CD14-positive monocyte (primary cell): ENCODE measurements at regions not wholly inside any gene's neighbourhood (a gene's known extent, or its start where the extent isn't known, plus 50 kb on each side); places are given as distances from the start of the nearest gene placed in this dataset.

Experiments
- DNase-seq, 3 donors: peaks; one replicate each; pipeline ENCODE4 v3.0.0-alpha.2; 2011 to 2022
- H2AFZ ChIP-seq: 2 replicates; pipeline ENCODE4 v1.6.0; 2012; ENCODE audit warnings: mild to moderate bottlenecking, low read depth, low read length, inconsistent platforms; ENCODE audit not compliant: insufficient read depth, poor library complexity, severe bottlenecking
- H3K27ac ChIP-seq, 2 donors: 1 replicate in 1 of 2; 2 replicates in 1 of 2; pipeline ENCODE4 v1.5.1; 2012 to 2013; ENCODE audit warnings: low read length in 2 of 2, control low read depth in 1 of 2, inconsistent platforms in 1 of 2, low read depth in 1 of 2, mild to moderate bottlenecking in 1 of 2
- H3K27me3 ChIP-seq, 2 donors: one replicate each; pipeline versions ENCODE4 v1.6.0 to v1.6.1; 2011 to 2013; ENCODE audit warnings: low read length in 2 of 2; ENCODE audit not compliant: control insufficient read depth in 2 of 2, insufficient read depth in 2 of 2
- H3K36me3 ChIP-seq, 2 donors: replicated peaks in 1 of 2; 1 replicate in 1 of 2; 2 replicates in 1 of 2; pipeline versions ENCODE4 v1.5.1 to v1.6.1; 2012 to 2013; ENCODE audit warnings: low read length in 2 of 2, control low read depth in 1 of 2, inconsistent platforms in 1 of 2, mild to moderate bottlenecking in 1 of 2; ENCODE audit not compliant: insufficient read depth in 2 of 2, control insufficient read depth in 1 of 2
- H3K4me1 ChIP-seq, 2 donors: 1 replicate in 1 of 2; 2 replicates in 1 of 2; pipeline versions ENCODE4 v1.5.1 to v1.6.1; 2012 to 2013; ENCODE audit warnings: low read length in 2 of 2, control low read depth in 1 of 2, inconsistent platforms in 1 of 2, mild to moderate bottlenecking in 1 of 2, moderate library complexity in 1 of 2; ENCODE audit not compliant: insufficient read depth in 2 of 2, control insufficient read depth in 1 of 2
- H3K4me2 ChIP-seq: replicated peaks from 2 replicates; pipeline ENCODE3; 2012; ENCODE audit warnings: low read length, moderate library complexity, mild to moderate bottlenecking; ENCODE audit not compliant: poor library complexity, severe bottlenecking; ENCODE audit errors: extremely low read depth
- H3K4me3 ChIP-seq, 3 experiments: fragments of 200-600 bp in 1 of 3; sonication (generic) in 1 of 3; replicated peaks in 1 of 3; 1 replicate in 2 of 3; 2 replicates in 1 of 3; pipeline ENCODE4 v1.5.1; 2011 to 2013; ENCODE audit warnings: low read length in 3 of 3, mild to moderate bottlenecking in 3 of 3, control low read depth in 2 of 3, low read depth in 2 of 3, inconsistent platforms in 1 of 3, moderate library complexity in 1 of 3
- H3K79me2 ChIP-seq: 2 replicates; pipeline ENCODE4 v1.6.0; 2012; ENCODE audit warnings: mild to moderate bottlenecking, control low read depth, inconsistent platforms, low read length, moderate library complexity; ENCODE audit not compliant: insufficient read depth
- H3K9ac ChIP-seq: 2 replicates; pipeline ENCODE4 v1.6.0; 2017; ENCODE audit warnings: low read length, mild to moderate bottlenecking; ENCODE audit not compliant: insufficient read depth, poor library complexity, severe bottlenecking
- H3K9me3 ChIP-seq, 2 donors: replicated peaks in 1 of 2; 1 replicate in 1 of 2; 2 replicates in 1 of 2; pipeline versions ENCODE4 v1.5.1 to v1.6.1; 2012 to 2013; ENCODE audit warnings: low read length in 2 of 2, control low read depth in 1 of 2; ENCODE audit not compliant: control insufficient read depth in 1 of 2, insufficient read depth in 1 of 2
- H4K20me1 ChIP-seq: 2 replicates; pipeline ENCODE4 v1.6.0; 2012; ENCODE audit warnings: mild to moderate bottlenecking, low read length, control low read depth, moderate library complexity; ENCODE audit not compliant: insufficient read depth
- H3K27ac Mint-ChIP-seq, 7 donors: one replicate each; pipeline ENCODE4 v1.8.0; 2020; ENCODE audit warnings: mild to moderate bottlenecking in 7 of 7, mixed read lengths in 7 of 7, moderate library complexity in 6 of 7, inconsistent platforms in 2 of 7
- H3K27me3 Mint-ChIP-seq, 3 donors: one replicate each; pipeline ENCODE4 v1.8.0; 2021 to 2022; ENCODE audit warnings: low read depth in 3 of 3, mild to moderate bottlenecking in 3 of 3, mixed read lengths in 3 of 3, moderate library complexity in 3 of 3, inconsistent platforms in 1 of 3
- H3K36me3 Mint-ChIP-seq, 2 donors: one replicate each; pipeline ENCODE4 v1.8.0; 2020; ENCODE audit warnings: mixed read lengths in 2 of 2, inconsistent platforms in 1 of 2, mild to moderate bottlenecking in 1 of 2
- H3K4me1 Mint-ChIP-seq: one replicate; pipeline ENCODE4 v1.8.0; 2020; ENCODE audit warnings: mild to moderate bottlenecking, mixed read lengths
- H3K4me3 Mint-ChIP-seq, 2 donors: one replicate each; pipeline ENCODE4 v1.8.0; 2020; ENCODE audit warnings: mild to moderate bottlenecking in 2 of 2, mixed read lengths in 2 of 2, moderate library complexity in 1 of 2
- H3K9me3 Mint-ChIP-seq, 7 donors: one replicate each; pipeline ENCODE4 v1.8.0; 2020 to 2022; ENCODE audit warnings: mixed read lengths in 7 of 7, mild to moderate bottlenecking in 6 of 7, moderate library complexity in 6 of 7, inconsistent platforms in 2 of 7
- WGBS: methylation state at CpG from one replicate; pipeline ENCODE4 v1.1.5; 2013; ENCODE audit warnings: missing lambda C conversion rate; ENCODE audit not compliant: insufficient coverage; 5-methylcytosine and 5-hydroxymethylcytosine counted together
- intact Hi-C, 2 donors: fragments of 100-400 bp; cut with micrococcal nuclease; formaldehyde crosslinking; loops; one replicate each; pipeline versions ENCODE4 v1.15.0 to v1.15.1; 2023
- TF ChIP-seq, protein P1 (sequence below): fragments of 200-600 bp; IDR thresholded peaks from one replicate; pipeline ENCODE4 v1.8.0; 2022; ENCODE audit warnings: antibody characterized with exemption, mild to moderate bottlenecking

DNA sequence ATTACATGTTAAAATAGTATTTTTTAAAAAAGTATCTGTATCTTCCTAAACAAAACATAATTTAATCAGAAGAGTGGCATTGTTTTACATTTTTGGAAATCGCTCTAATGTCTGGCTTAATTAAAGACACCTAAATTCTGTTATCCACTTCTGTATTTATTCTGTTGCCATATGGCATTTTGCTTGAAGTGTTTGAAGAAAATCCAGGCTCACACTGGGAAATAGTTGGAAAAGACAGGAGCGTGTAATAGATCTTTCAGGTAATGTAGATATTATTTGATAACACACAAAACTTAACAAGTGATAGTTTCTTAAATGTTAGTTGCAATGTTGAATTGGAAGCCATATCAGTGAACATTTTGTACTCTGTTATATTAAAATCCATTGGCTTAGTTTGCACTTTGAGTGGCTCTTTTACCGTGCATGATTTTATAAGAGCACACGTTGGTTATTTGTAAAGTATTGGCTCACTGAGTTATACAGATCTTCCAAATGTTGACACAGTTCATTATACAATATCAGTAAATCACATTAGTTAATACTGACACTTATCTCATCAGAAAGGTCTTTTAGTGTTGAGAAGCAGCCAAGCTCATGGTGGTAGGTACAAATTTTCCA lies 128.4 kb upstream of the NPVF start:
- no peak for DNase-seq
- Histone ChIP-seq H3K4me3 (no peak overlapping the region), H3K9ac (no peak overlapping the region), H2AFZ (no peak overlapping the region), H4K20me1 (no peaks in the 10 kb centered on the region), H3K27me3 (no peaks in the 10 kb centered on the region), H3K4me2 (no peak overlapping the region), H3K9me3 (no peaks in the 10 kb centered on the region), H3K27ac (no peak overlapping the region), H3K4me1 (no peaks in the 10 kb centered on the region), H3K36me3 (no peaks in the 10 kb centered on the region), H3K79me2 (no peaks in the 10 kb centered on the region)
- intact Hi-C loops = no loop called here
- H3K4me3 Mint-ChIP-seq = no peak overlapping the region
- whole genome bisulfite sequencing = no CpG with 5 or more reads among the region's 4 CpGs
- no peaks in the 10 kb centered on the region for H3K36me3 Mint-ChIP-seq
- peaks cover 0 to 1% (median 0%) of the 10 kb centered on the region in 3 donors for H3K27me3 Mint-ChIP-seq
- TF ChIP-seq, protein P1, sequence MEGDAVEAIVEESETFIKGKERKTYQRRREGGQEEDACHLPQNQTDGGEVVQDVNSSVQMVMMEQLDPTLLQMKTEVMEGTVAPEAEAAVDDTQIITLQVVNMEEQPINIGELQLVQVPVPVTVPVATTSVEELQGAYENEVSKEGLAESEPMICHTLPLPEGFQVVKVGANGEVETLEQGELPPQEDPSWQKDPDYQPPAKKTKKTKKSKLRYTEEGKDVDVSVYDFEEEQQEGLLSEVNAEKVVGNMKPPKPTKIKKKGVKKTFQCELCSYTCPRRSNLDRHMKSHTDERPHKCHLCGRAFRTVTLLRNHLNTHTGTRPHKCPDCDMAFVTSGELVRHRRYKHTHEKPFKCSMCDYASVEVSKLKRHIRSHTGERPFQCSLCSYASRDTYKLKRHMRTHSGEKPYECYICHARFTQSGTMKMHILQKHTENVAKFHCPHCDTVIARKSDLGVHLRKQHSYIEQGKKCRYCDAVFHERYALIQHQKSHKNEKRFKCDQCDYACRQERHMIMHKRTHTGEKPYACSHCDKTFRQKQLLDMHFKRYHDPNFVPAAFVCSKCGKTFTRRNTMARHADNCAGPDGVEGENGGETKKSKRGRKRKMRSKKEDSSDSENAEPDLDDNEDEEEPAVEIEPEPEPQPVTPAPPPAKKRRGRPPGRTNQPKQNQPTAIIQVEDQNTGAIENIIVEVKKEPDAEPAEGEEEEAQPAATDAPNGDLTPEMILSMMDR = no peak
- peaks cover 0 to 8% (median 3%) of the 10 kb centered on the region in 7 donors for H3K9me3 Mint-ChIP-seq
- H3K4me1 Mint-ChIP-seq = no peaks in the 10 kb centered on the region
- H3K27ac Mint-ChIP-seq = no peak overlapping the region

DNA sequence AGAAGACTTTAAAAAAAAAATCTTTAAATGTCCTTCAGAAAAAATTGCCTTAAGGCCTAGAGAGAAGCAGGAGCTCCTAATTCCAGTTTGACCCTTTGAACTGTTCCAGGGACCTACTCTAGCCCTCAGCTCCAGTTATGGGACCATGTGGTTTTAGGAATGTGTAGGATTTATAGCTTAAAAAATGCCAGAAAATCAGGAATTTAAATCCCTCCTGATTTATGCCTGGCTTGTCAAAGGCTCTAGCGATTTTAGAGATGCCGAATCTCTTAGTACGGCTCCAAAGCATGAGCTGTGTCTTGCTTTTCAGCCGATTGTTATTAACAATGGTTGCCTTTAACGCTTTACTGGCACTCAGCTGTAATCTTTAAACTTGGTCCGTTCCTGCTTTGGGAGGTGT lies 130.6 kb upstream of the NPVF start:
- H3K9me3 Mint-ChIP-seq = peaks cover 0 to 8% (median 2%) of the 10 kb centered on the region in 7 donors
- H3K4me3 Mint-ChIP-seq = no peak overlapping the region

More for the DNA sequence above, 130.6 kb upstream of the NPVF start:
- H3K4me2 ChIP-seq = no peak overlapping the region
- no peak overlapping the region for H3K4me3 ChIP-seq
- no peak overlapping the region for H3K27ac ChIP-seq
- no peak overlapping the region for H2AFZ ChIP-seq
- no peaks in the 10 kb centered on the region for H3K79me2 ChIP-seq
- no peaks in the 10 kb centered on the region for H3K9me3 ChIP-seq
- WGBS = 100% methylated on average over 4 of the region's 6 CpGs
- H3K9ac ChIP-seq = no peak overlapping the region
- no peaks in the 10 kb centered on the region for H4K20me1 ChIP-seq
- no peak overlapping the region for H3K27ac Mint-ChIP-seq
- TF ChIP-seq, protein P1 = no peak
- H3K27me3 Mint-ChIP-seq = peaks cover 0 to 2% (median 1%) of the 10 kb centered on the region in 3 donors
- H3K4me1 ChIP-seq = no peaks in the 10 kb centered on the region
- intact Hi-C loops = no loop called here
- H3K4me1 Mint-ChIP-seq = no peaks in the 10 kb centered on the region
- H3K36me3 Mint-ChIP-seq = no peaks in the 10 kb centered on the region
- H3K27me3 ChIP-seq = no peaks in the 10 kb centered on the region
- no peaks in the 10 kb centered on the region for H3K36me3 ChIP-seq
- no peak for DNase-seq
